OCI-LY3 (cell line): ENCODE measurements at regions not wholly inside any gene's neighbourhood (a gene's known extent, or its start where the extent isn't known, plus 50 kb on each side); places are given as distances from the start of the nearest gene placed in this dataset.

ENCODE experiments used
- CTCF ChIP-seq: fragments of 200-600, 300-600 bp; sonication (generic); IDR thresholded peaks from 2 replicates; pipeline ENCODE4 v1.5.1; 2014; ENCODE audit warnings: antibody characterized with exemption, low read length, low read depth
- EZH2phosphoT487 ChIP-seq: fragments of 200-600 bp; shearing (Covaris generic); IDR thresholded peaks from 2 replicates; pipeline ENCODE4 v1.6.1; 2018; ENCODE audit warnings: antibody characterized with exemption, mixed run types, low read depth

GRCh38 chr2:168363347-168364092, 92.6 kb upstream of the CERS6 start:
- TF ChIP-seq CTCF (no peak), EZH2phosphoT487 (no peak)
